GM12864 (cell line): ENCODE measurements at regions not wholly inside any gene's neighbourhood (a gene's known extent, or its start where the extent isn't known, plus 50 kb on each side); places are given as distances from the start of the nearest gene placed in this dataset.
A peak's percentile ranks its signal among the peaks of the same experiment; 100 is the strongest.

ENCODE experiments used
- DNase-seq: peaks from one replicate; pipeline ENCODE4 v3.0.0-alpha.2; 2011; ENCODE audit warnings: low read depth
- H3K4me3 ChIP-seq: 2 replicates; pipeline ENCODE4 v1.5.1; 2011; ENCODE audit warnings: mild to moderate bottlenecking, low read depth, low read length, control low read depth
- CTCF ChIP-seq: IDR thresholded peaks from 2 replicates; pipeline ENCODE4 v1.5.1; 2011; ENCODE audit warnings: low read depth, mild to moderate bottlenecking, moderate library complexity, low read length, control low read depth, inconsistent platforms; ENCODE audit errors: missing control alignments

- H3K4me3 ChIP-seq, result no peak overlapping the region
- no peak for DNase-seq
- TF ChIP-seq CTCF, result no peak
Measured at GRCh38 chr3:44041726-44042125, 200.0 kb upstream of the TOPAZ1 start.

DNA sequence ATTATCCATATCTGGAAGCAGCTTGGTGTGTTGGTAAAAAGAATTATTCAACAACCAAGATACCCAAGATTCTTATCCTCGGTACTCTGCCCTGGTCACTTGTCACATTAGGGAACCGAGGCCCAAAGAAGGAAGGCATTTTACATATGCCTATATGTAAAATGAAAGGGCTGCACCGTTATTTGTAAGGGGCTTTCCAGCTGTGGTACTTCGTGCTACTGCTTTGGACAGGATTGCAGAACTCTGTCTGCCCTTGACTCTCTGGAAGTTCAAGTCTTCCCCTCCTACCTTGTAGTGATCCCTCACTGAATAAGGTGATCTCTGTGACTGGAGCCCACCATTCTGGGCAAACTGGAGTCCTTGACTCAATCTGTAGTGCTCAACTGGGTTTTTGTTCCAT, 198.9 kb upstream of the TOPAZ1 start:
- H3K4me3 ChIP-seq, result no peak overlapping the region
- DNase-seq, result no peak
- TF ChIP-seq CTCF, result no peak

- DNase-seq, result peak; percentile 90
- no peak overlapping the region for H3K4me3 ChIP-seq
- no peak for TF ChIP-seq CTCF
Measured at GRCh38 chr3:44045476-44046275, 196.0 kb upstream of the TOPAZ1 start.

DNA sequence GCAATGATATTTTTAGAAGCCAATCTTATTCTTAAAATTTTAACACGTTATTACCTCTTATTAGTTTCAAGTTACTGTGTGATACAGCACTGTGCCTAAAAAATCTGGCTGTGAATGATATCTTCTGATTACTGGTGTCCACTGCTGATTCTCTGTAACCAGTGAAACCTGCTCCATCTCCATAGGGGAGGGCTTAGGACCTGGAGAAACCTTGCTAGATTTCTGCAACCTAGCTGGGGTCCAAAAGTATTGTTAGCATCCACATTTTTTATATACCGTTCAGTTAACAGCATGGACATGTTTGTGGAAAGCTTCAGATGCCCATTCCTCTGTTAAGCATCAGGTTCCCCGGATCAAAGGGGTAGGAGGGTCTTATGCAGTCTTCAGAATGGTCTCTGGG, 193.9 kb upstream of the TOPAZ1 start:
- no peak for DNase-seq
- H3K4me3 ChIP-seq, result no peak overlapping the region
- no peak for TF ChIP-seq CTCF

- no peak overlapping the region for H3K4me3 ChIP-seq
- TF ChIP-seq CTCF, result no peak
- DNase-seq, result no peak
Measured at GRCh38 chr3:44048196-44048924, 193.3 kb upstream of the TOPAZ1 start.

- TF ChIP-seq CTCF, result no peak
- no peak overlapping the region for H3K4me3 ChIP-seq
- no peak for DNase-seq
Measured at GRCh38 chr3:44048949-44049348, 192.7 kb upstream of the TOPAZ1 start.
